WERI-Rb-1 (cell line): ENCODE measurements at regions not wholly inside any gene's neighbourhood (a gene's known extent, or its start where the extent isn't known, plus 50 kb on each side); places are given as distances from the start of the nearest gene placed in this dataset.

Experiments
- DNase-seq: peaks from one replicate; pipeline ENCODE4 v3.0.0-alpha.2; 2020
- H3K27ac ChIP-seq: fragments of 250-450 bp; sonication (Bioruptor Pico); 2 replicates; pipeline ENCODE4 v1.5.1; 2020; ENCODE audit warnings: mild to moderate bottlenecking, moderate library complexity
- H3K27me3 ChIP-seq: fragments of 250-450 bp; sonication (Bioruptor Pico); 2 replicates; pipeline ENCODE4 v1.5.1; 2021; ENCODE audit warnings: mild to moderate bottlenecking, low read depth, moderate library complexity; ENCODE audit not compliant: insufficient read depth, severe bottlenecking
- H3K36me3 ChIP-seq: fragments of 250-450 bp; sonication (Bioruptor Pico); 2 replicates; pipeline ENCODE4 v1.5.1; 2020; ENCODE audit warnings: mild to moderate bottlenecking, moderate library complexity
- H3K4me3 ChIP-seq: 2 replicates; pipeline ENCODE4 v1.5.1; 2011; ENCODE audit warnings: low read depth, mild to moderate bottlenecking, control low read depth, low read length
- H3K9me3 ChIP-seq: fragments of 250-450 bp; sonication (Bioruptor Pico); 2 replicates; pipeline ENCODE4 v1.5.1; 2021; ENCODE audit warnings: mild to moderate bottlenecking, moderate library complexity; ENCODE audit not compliant: severe bottlenecking
- TF ChIP-seq, protein P1 (sequence below): IDR thresholded peaks from 2 replicates; pipeline ENCODE4 v1.5.1; 2011; ENCODE audit warnings: low read depth, mild to moderate bottlenecking, control low read depth, inconsistent platforms, low read length

DNA sequence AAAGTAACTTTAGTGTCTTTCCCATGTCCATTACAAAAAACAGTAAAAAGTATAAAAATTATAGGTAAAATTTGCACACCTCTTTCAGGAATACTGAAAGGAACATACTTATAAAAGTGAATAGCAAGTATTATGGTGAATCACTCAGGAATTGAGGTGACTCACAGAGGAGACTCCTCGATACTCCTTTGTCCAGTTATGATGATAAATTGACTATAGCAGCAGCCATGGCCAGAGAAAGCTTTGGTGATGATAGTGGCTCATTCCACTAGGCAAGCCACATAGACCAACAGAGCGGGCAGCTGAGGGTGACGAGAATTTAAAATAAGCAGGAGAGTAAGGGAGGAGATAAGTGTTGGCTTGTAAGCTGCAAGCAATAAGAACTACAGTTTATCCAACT lies 1231.1 kb upstream of the CELF2 start:
- no peak for DNase-seq

DNA sequence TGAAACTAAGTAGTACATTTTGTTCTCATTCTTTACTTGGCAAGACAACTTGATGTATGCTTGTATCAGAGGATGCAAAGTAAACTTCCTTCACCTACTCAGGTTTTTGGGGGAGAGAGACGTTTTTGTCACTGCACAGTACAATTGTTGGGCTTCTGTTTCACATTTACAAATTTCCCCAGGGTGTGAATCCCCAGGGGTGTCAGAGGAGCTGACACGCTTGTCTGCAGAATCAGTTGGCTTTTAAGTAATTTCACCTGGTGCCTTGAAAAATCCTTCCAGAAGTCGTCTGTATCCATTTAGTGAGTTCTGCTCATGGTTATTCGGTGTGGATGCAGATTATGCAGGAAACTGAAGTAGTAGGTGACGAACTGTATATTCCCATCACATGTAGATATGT lies 1227.7 kb upstream of the CELF2 start:
- TF ChIP-seq, protein P1, sequence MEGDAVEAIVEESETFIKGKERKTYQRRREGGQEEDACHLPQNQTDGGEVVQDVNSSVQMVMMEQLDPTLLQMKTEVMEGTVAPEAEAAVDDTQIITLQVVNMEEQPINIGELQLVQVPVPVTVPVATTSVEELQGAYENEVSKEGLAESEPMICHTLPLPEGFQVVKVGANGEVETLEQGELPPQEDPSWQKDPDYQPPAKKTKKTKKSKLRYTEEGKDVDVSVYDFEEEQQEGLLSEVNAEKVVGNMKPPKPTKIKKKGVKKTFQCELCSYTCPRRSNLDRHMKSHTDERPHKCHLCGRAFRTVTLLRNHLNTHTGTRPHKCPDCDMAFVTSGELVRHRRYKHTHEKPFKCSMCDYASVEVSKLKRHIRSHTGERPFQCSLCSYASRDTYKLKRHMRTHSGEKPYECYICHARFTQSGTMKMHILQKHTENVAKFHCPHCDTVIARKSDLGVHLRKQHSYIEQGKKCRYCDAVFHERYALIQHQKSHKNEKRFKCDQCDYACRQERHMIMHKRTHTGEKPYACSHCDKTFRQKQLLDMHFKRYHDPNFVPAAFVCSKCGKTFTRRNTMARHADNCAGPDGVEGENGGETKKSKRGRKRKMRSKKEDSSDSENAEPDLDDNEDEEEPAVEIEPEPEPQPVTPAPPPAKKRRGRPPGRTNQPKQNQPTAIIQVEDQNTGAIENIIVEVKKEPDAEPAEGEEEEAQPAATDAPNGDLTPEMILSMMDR, result no peak
- H3K4me3 ChIP-seq, result no peak overlapping the region

More for the DNA sequence above, 1231.1 kb upstream of the CELF2 start:
- Histone ChIP-seq H3K36me3 (no peaks in the 10 kb centered on the region), H3K9me3 (no peaks in the 10 kb centered on the region), H3K27ac (no peak overlapping the region), H3K4me3 (no peak overlapping the region), H3K27me3 (no peaks in the 10 kb centered on the region)
- TF ChIP-seq, protein P1, result no peak

DNA sequence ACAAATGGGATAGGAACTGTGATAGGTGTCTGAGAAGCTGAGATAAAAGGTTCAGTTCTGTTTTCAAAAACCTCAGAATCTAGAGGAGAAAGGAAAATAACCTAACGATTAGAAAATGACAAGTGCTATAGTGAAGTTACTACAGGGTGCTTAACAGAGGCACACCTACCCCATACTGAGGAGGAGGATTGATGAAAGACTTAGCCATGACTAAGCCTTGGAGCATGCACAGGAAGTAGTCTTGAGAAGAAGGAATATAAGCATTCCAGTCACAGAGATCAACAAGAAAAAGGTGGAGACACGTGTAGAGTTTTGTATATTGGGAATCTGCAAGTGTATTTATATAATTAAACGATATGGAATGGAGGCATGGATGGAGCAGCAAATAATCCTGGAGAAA lies 1225.5 kb upstream of the CELF2 start:
- Histone ChIP-seq H3K27ac (no peak overlapping the region), H3K4me3 (no peak overlapping the region), H3K36me3 (no peaks in the 10 kb centered on the region), H3K9me3 (no peaks in the 10 kb centered on the region), H3K27me3 (no peaks in the 10 kb centered on the region)
- TF ChIP-seq, protein P1, result no peak
- no peak for DNase-seq

More for the DNA sequence above, 1227.7 kb upstream of the CELF2 start:
- H3K27ac ChIP-seq, result no peak overlapping the region
- DNase-seq, result no peak
- H3K36me3 ChIP-seq, result no peaks in the 10 kb centered on the region
- H3K9me3 ChIP-seq, result no peaks in the 10 kb centered on the region
- H3K27me3 ChIP-seq, result no peaks in the 10 kb centered on the region

DNA sequence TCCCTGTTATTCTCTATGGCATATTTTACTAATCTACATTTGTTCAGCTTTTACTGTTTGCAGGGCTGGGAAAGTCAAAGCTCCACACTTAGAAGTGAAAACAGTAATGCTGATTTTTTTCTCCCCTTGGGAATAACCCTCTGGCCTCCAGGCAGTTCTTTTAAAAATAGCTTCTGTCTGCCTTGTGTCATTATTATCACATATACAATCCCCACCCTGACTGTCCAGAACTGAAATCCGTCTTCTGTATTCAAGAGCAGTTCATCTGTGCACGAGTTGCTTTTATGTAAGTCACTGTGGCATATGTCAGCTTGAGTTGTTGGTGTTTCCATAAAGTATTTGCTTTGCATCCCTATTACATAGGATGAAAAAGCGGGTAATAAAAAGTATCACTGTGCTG lies 1221.1 kb upstream of the CELF2 start:
- Histone ChIP-seq H3K27me3 (no peaks in the 10 kb centered on the region), H3K27ac (no peak overlapping the region), H3K36me3 (no peaks in the 10 kb centered on the region), H3K4me3 (no peak overlapping the region), H3K9me3 (no peaks in the 10 kb centered on the region)
- no peak for DNase-seq
- TF ChIP-seq, protein P1, result no peak

DNA sequence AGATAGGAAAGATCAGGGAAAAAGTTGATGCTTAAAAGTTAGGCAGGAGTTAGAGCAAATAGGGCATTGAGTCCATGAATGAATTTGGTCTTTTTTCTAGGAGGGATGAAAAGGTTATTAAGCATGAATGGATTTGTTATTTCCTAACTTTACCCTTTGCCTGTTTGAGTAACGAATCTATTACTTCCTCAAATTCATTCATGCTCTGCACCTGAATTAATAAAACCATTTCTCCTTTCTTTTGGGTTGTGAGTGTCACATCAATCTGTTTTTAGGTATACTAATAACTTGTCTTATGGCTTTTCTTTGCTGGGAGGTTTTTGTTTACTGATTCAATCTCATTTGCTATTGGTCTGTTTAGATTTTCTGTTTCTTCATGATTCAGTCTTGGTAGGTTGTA lies 1217.7 kb upstream of the CELF2 start:
- Histone ChIP-seq H3K36me3 (no peaks in the 10 kb centered on the region), H3K27ac (no peak overlapping the region), H3K4me3 (no peak overlapping the region), H3K9me3 (no peaks in the 10 kb centered on the region), H3K27me3 (no peaks in the 10 kb centered on the region)
- DNase-seq, result no peak
- TF ChIP-seq, protein P1, result no peak

DNA sequence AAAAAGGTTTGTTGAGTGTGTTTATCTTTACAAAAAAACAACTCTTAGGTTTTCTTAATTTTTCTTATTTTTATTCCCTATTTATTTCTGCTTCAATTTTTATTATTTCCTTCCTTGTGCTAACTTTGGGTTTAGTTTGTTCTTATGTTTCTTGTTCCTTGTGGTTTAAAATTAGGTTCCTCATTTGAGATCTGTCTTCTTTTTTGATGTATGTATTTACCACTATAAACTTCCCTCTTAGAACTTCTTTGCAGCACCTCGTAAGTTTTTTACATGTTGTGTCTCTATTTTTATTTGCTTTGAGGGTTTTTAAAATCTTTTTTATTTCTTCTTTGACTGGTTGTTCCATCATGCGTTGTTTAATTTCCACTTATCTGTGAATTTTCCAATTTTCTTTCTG lies 1217.1 kb upstream of the CELF2 start:
- Histone ChIP-seq H3K27ac (no peak overlapping the region), H3K27me3 (no peaks in the 10 kb centered on the region), H3K4me3 (no peak overlapping the region), H3K36me3 (no peaks in the 10 kb centered on the region), H3K9me3 (no peaks in the 10 kb centered on the region)
- TF ChIP-seq, protein P1, result no peak
- DNase-seq, result no peak
